ENCODE measurements at regions not wholly inside any gene's neighbourhood (a gene's known extent, or its start where the extent isn't known, plus 50 kb on each side); places are given as distances from the start of the nearest gene placed in this dataset.
"Not testable (repeated sequence)": the region's sequence is repeated elsewhere in the genome, so short reads cannot be mapped to it uniquely, and the experiment has no call there.

- DNase-seq = no peak
Measured at GRCh38 chr3:96330795-96331194, 483.6 kb upstream of the EPHA6 start.

- peak; percentile 48 for DNase-seq
Measured at GRCh38 chr3:96331341-96331740, 483.1 kb upstream of the EPHA6 start.

GRCh38 chr3:96334779-96335178 is 479.6 kb upstream of the EPHA6 start:
- DNase-seq = no peak

- no peak for DNase-seq
Measured at GRCh38 chr3:96347289-96347688, 467.1 kb upstream of the EPHA6 start.

GRCh38 chr3:96351598-96351997 is 462.8 kb upstream of the EPHA6 start:
- not testable (repeated sequence) for DNase-seq

DNA sequence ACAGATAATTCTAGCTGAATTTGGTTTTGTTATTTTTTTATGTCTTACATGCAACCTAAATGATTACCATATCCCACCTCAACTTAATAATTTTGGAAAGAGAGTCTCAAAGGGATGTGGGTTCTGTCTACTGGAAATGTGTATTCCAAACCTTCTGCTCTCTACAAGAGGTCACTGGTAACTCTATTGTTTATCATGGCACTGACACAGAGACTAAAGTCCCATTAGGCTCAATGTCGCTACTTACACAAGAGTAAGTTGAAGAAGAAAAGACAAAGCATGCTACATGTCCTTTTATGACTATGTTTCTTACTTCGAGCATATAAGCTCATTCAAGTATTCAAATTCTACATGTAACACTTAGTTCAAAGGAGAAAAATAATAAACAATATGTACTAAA is 460.3 kb upstream of the EPHA6 start:
- DNase-seq = no peak

DNA sequence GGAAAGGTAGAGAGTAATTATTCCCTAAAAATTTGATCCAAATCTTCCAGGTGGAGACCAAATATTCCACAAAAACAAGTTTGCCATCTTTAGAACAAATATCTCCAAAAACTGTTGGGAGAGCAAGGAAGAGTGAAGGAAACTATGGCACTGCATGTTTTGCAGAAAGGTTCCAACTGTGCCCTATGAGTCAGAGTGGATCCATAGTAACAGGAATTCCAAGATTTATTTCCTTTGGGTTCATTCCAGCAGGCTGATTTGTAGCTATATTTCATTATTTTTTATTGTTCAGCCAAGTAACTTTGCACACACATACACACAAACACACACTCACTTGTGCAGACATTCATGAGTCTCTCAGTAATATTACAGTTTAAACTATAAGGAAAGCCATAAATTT is 459.7 kb upstream of the EPHA6 start:
- DNase-seq = no peak

- DNase-seq = no peak
Measured at GRCh38 chr3:96361241-96361640, 453.2 kb upstream of the EPHA6 start.

DNA sequence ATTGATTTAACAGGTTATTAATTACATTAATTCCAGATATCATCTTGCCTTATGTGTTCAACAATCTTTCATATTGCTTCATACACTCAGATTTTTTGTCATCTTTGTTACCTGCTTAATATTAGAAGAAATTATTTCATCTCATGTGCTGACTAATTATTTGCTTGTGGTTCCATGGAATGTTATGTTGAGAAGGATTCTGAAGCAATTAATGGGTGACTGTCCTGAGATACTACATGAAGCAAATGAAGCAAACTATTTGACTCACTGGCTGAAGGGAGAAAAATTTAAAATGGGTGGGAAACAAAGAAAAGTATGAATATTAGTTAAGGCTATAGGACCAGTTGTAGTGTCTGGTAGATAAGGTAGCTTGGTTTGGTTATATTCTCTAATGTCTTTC is 443.8 kb upstream of the EPHA6 start:
- no peak for DNase-seq

DNA sequence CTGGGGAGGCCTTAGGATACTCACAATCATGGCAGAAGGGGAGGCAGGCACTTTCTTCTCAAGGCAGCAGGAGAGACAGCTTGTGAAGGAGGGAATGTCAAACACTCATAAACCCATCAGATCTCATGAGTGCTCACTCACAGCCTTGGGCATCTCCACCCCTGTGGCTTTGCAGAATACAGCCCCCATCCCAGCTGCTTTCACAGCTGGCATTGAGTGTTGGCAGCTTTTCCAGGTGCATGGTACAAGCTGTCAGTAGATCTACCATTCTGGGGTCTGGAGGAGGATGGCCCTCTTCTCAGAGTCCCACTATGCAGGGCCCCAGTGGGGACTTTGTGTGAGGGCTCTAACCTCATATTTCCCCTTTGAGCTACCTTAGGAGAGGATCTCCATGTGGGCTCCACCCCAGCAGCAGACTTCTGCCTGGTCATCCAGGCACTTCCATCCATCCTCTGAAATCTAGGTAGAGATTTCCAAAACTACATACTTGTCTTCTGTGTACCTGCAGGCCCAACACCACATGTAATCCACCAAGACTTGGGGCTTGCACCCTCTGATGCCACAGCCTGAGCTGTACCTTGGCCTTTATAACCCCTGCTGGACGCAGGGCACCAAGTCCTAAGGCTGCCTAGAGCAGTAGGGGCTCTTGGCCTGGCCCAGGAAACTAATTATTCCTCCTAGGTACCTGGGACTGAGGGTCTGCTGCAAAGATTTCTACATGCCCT is 404.2 kb upstream of the EPHA6 start:
- no peak for DNase-seq

DNA sequence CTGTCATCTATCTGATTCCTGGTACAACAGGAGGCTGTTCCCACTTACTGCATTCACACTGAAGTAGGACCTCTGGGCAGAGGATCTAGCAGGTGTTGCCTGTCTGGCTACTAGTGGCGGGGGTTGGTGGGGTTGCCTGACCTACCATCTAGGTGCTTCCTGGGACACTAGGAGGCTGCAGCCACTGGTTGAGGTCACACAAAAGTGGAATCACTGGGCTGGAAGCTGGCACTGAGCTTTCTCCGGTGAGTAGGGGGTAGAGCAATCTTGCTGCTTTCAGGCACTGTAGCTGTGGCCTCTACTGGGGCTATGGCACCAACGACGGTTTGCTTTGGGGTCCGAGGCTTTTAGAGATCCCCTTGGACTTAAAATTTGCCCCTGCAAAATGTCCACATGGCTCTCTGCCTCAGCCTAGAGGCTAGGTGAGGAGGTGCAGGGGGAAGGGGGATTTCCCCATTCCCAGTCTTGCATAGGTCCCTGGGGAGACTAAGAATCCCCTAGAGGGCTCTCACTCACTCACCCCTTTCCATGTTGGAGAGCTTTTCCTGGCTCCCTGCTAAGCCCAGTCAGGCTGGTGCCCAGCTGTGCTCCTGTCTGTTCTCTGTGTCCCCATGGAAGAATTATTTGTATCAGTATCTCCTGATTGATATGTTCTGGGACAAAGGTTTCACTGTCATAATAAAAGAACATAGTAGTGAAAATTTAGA is 397.7 kb upstream of the EPHA6 start:
- DNase-seq = no peak

- no peak for DNase-seq
Measured at GRCh38 chr3:96428097-96428496, 386.3 kb upstream of the EPHA6 start.

DNA sequence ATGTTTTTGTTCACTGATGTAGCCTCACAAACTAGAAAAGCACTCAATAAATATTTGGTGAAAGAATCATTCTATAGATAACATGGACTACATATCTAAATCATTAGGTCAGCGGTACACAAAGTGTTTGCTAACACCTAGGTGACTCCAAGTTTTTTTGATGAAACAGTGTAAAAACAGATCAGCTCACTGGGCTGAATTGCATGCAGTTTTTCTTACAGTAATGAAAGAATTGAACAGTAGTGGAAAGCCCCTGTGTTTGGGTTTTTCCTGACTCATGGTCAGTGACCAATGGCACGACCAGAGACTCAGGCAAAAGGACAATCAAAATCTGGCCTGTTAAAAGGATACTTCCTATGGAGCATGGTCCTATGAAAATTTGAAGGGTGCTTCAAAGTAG is 384.3 kb upstream of the EPHA6 start:
- DNase-seq = no peak

- DNase-seq = peak; percentile 68
Measured at GRCh38 chr3:96434651-96435050, 379.7 kb upstream of the EPHA6 start.

- DNase-seq = no peak
Measured at GRCh38 chr3:96449346-96449745, 365.0 kb upstream of the EPHA6 start.

GRCh38 chr3:96449803-96450202 is 364.6 kb upstream of the EPHA6 start:
- DNase-seq = no peak

GRCh38 chr3:96450699-96451098 is 363.7 kb upstream of the EPHA6 start:
- DNase-seq = no peak

DNA sequence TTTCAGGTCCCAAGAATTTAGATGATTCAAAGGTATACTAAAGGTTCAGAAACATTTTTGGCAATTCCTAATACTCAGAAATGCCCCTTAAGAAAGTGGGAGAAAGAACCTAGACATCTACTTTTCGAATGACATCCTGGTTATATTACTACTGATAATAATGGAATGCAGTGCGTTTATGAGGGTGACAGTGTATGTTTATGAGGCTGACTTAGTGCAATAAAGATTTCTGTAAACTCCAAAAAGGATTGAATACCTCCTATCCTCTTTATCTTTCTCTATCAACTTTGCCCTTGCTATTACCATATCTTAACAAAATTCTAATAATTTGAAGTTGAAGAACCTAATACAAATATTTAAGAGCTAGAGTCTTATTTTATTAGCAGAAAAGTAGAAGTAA is 348.9 kb upstream of the EPHA6 start:
- DNase-seq = no peak

GRCh38 chr3:96466441-96466840 is 348.0 kb upstream of the EPHA6 start:
- DNase-seq = no peak

DNA sequence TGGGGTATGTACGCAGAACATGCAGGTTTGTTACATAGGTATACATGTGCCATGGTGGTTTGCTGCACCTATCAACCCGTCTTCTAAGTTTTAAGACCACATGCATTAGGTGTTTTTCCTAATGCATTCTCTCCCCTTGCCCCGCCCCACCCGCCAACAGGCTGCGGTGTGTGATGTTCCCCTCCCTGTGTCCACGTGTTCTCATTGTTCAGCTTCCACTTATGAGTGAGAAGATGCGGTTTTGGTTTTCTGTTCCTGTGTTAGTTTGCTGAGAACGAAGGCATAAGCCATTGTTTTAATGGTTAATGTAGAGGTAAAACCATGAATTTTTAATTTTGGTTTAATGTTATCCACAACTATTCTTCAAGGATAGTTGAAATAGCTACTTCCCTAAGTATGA is 346.8 kb upstream of the EPHA6 start:
- DNase-seq = no peak

DNA sequence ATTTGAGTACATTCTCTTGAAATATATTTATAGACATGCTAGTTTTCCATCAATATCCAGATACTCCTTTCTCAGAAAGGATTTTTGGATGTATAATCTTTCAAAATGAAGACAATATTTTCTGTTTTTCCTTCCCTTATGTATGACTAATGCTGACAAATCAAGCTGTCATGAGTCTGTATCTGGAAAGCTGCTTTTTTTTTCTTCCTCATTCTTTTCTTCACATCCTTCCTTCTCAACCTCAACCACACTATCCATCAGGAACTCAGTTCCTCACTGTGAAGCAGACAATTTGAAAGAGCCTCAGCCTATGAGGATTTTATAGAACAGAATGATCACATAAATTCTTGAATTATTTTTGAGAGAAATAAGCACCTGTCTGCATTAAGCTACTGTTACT is 335.9 kb upstream of the EPHA6 start:
- DNase-seq = no peak

GRCh38 chr3:96480881-96481280 is 333.5 kb upstream of the EPHA6 start:
- DNase-seq = no peak

DNA sequence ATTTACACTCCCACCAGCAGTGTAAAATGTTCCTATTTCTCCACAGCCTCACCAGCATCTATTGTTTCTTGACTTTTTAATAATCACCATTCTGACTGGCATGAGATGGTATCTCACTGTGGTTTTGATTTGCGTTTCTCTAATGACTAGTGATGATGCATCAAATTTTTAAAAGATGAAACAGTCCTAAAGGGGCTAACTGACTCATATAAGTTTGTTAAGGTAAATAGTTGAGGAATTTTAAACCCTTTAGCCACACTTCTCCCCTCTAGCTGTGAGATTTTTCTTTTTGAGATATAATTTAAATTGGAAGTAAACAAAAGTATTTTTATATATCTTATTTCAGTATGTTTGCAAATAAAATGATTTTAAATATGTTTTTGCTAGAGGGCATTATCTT is 331.2 kb upstream of the EPHA6 start:
- not testable (repeated sequence) for DNase-seq

- DNase-seq = no peak
Measured at GRCh38 chr3:96483781-96484180, 330.6 kb upstream of the EPHA6 start.

DNA sequence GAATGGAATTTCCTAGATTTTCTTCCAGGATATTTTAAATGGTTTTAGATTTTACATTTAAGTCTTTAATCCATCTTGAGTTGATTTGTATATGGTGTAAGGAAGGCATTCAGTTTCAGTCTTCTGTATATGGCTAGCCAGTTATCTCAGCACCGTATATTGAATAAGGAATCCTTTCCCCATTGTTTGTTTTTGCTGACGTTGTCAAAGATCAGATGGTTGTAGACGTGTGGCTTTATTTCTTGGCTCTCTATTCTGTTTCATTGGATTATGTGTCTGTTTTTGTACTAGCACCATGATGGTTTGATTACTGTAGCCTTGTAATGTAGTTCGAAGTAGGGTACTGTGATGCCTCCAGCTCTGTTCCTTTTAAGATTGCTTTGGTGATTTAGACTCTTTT is 325.7 kb upstream of the EPHA6 start:
- no peak for DNase-seq

Data from OCI-M1 (cell line).